Hepatocyte (in vitro differentiated cells): ENCODE measurements at regions not wholly inside any gene's neighbourhood (a gene's known extent, or its start where the extent isn't known, plus 50 kb on each side); places are given as distances from the start of the nearest gene placed in this dataset.
"Not testable (repeated sequence)": the region's sequence is repeated elsewhere in the genome, so short reads cannot be mapped to it uniquely, and the experiment has no call there.

ENCODE experiments used
- EZH2 ChIP-seq: fragments of 200-600 bp; sonication (generic); IDR thresholded peaks from 2 replicates; pipeline ENCODE4 v1.6.1; 2016; ENCODE audit warnings: antibody characterized with exemption, mild to moderate bottlenecking, borderline replicate concordance
- EZH2phosphoT487 ChIP-seq: fragments of 200-600 bp; sonication (generic); IDR thresholded peaks from one replicate; pipeline ENCODE4 v1.6.1; 2018; ENCODE audit warnings: antibody characterized with exemption, mild to moderate bottlenecking, low read depth, moderate library complexity; ENCODE audit not compliant: unreplicated experiment, severe bottlenecking
- TF ChIP-seq, protein P1 (sequence below): fragments of 200-600 bp; sonication (generic); IDR thresholded peaks from 2 replicates; pipeline ENCODE4 v1.5.1; 2016; ENCODE audit warnings: antibody characterized with exemption, mild to moderate bottlenecking; ENCODE audit not compliant: poor library complexity

DNA sequence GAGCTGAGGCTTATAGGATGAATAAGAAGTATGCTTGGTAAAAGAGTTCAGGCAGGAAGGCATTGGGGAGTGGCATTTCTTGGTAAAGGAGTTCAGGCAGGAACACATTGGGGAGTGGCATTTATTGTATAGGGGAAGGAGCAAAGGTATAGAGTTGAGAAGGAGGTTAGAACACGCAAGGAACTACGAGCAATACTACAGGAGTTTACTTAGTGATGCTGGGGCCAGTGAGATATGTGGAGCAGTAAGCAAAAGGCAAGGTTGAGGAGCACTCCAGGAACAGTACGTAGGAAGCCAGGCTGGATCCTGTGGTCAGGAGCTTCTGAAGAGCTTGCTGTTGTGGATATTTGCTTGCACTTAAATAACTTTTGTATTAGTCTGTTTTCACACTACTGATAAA is 202.2 kb upstream of the POMZP3 start:
- TF ChIP-seq, protein P1, sequence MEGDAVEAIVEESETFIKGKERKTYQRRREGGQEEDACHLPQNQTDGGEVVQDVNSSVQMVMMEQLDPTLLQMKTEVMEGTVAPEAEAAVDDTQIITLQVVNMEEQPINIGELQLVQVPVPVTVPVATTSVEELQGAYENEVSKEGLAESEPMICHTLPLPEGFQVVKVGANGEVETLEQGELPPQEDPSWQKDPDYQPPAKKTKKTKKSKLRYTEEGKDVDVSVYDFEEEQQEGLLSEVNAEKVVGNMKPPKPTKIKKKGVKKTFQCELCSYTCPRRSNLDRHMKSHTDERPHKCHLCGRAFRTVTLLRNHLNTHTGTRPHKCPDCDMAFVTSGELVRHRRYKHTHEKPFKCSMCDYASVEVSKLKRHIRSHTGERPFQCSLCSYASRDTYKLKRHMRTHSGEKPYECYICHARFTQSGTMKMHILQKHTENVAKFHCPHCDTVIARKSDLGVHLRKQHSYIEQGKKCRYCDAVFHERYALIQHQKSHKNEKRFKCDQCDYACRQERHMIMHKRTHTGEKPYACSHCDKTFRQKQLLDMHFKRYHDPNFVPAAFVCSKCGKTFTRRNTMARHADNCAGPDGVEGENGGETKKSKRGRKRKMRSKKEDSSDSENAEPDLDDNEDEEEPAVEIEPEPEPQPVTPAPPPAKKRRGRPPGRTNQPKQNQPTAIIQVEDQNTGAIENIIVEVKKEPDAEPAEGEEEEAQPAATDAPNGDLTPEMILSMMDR = not testable (repeated sequence)
- not testable (repeated sequence) for TF ChIP-seq EZH2phosphoT487, EZH2
